H9 (cell line): ENCODE measurements at regions not wholly inside any gene's neighbourhood (a gene's known extent, or its start where the extent isn't known, plus 50 kb on each side); places are given as distances from the start of the nearest gene placed in this dataset.
A peak's percentile ranks its signal among the peaks of the same experiment; 100 is the strongest.

Experiments
- DNase-seq: peaks from one replicate; pipeline ENCODE4 v3.0.0-alpha.2; 2017
- H2AFZ ChIP-seq: one replicate; pipeline ENCODE4 v1.6.1; 2013; ENCODE audit warnings: mild to moderate bottlenecking, low read length, control low read depth, moderate library complexity
- H2AK5ac ChIP-seq: 2 replicates; pipeline ENCODE4 v1.6.1; 2013; ENCODE audit warnings: low read length, control low read depth, mixed read lengths; ENCODE audit not compliant: insufficient read length
- H2BK120ac ChIP-seq: one replicate; pipeline ENCODE4 v1.6.1; 2013; ENCODE audit warnings: low read depth, mild to moderate bottlenecking, low read length, control low read depth, inconsistent platforms; ENCODE audit not compliant: poor library complexity, severe bottlenecking
- H2BK12ac ChIP-seq: 2 replicates; pipeline ENCODE4 v1.6.1; 2013; ENCODE audit warnings: low read length, control low read depth, mixed read lengths, low read depth; ENCODE audit not compliant: insufficient read length
- H2BK15ac ChIP-seq: 2 replicates; pipeline ENCODE4 v1.6.1; 2013; ENCODE audit warnings: low read depth, low read length, control low read depth
- H2BK20ac ChIP-seq: one replicate; pipeline ENCODE4 v1.6.1; 2013; ENCODE audit warnings: low read depth, mild to moderate bottlenecking, low read length, control low read depth, inconsistent platforms; ENCODE audit not compliant: poor library complexity, severe bottlenecking
- H2BK5ac ChIP-seq: 2 replicates; pipeline ENCODE4 v1.6.1; 2013; ENCODE audit warnings: low read length, control low read depth, mixed read lengths; ENCODE audit not compliant: insufficient read length
- H3K14ac ChIP-seq: 2 replicates; pipeline ENCODE4 v1.6.1; 2013; ENCODE audit warnings: low read length, control low read depth; ENCODE audit not compliant: insufficient read depth
- H3K18ac ChIP-seq: 2 replicates; pipeline ENCODE4 v1.6.1; 2013; ENCODE audit warnings: low read depth, mild to moderate bottlenecking, mixed read lengths, low read length, control low read depth; ENCODE audit not compliant: insufficient read length
- H3K23ac ChIP-seq: 2 replicates; pipeline ENCODE4 v1.6.1; 2013; ENCODE audit warnings: low read length, control low read depth, mixed read lengths, low read depth; ENCODE audit not compliant: insufficient read length
- H3K23me2 ChIP-seq: 2 replicates; pipeline ENCODE4 v1.6.1; 2013; ENCODE audit warnings: low read depth, mild to moderate bottlenecking, mixed read lengths, low read length, control low read depth; ENCODE audit not compliant: insufficient read length, poor library complexity, severe bottlenecking
- H3K27ac ChIP-seq: 2 replicates; pipeline ENCODE4 v1.5.1; 2013; ENCODE audit warnings: low read length, control low read depth, mixed read lengths, low read depth; ENCODE audit not compliant: insufficient read length
- H3K27me3 ChIP-seq: 2 replicates; pipeline ENCODE4 v1.6.1; 2013; ENCODE audit warnings: low read length, control low read depth, inconsistent platforms; ENCODE audit not compliant: insufficient read depth
- H3K4ac ChIP-seq: 2 replicates; pipeline ENCODE4 v1.6.1; 2013; ENCODE audit warnings: low read depth, mild to moderate bottlenecking, control low read depth, inconsistent platforms, low read length, moderate library complexity
- H3K4me1 ChIP-seq: 2 replicates; pipeline ENCODE4 v1.6.1; 2013; ENCODE audit warnings: low read length, control low read depth, inconsistent platforms; ENCODE audit not compliant: insufficient read depth
- H3K4me2 ChIP-seq: 2 replicates; pipeline ENCODE4 v1.6.1; 2013; ENCODE audit warnings: low read length, control low read depth, mixed read lengths; ENCODE audit not compliant: insufficient read length, insufficient read depth
- H3K56ac ChIP-seq: 2 replicates; pipeline ENCODE4 v1.6.1; 2013; ENCODE audit warnings: low read depth, mild to moderate bottlenecking, mixed read lengths, low read length, control low read depth; ENCODE audit not compliant: insufficient read length
- H3K79me1 ChIP-seq: 2 replicates; pipeline ENCODE4 v1.6.1; 2013; ENCODE audit warnings: low read depth, mild to moderate bottlenecking, moderate library complexity, low read length, control low read depth, inconsistent platforms; ENCODE audit not compliant: insufficient read depth, poor library complexity, severe bottlenecking
- H3K79me2 ChIP-seq: 2 replicates; pipeline ENCODE4 v1.6.1; 2013; ENCODE audit warnings: low read length, control low read depth, inconsistent platforms; ENCODE audit not compliant: insufficient read depth
- H3K9ac ChIP-seq: 2 replicates; pipeline ENCODE4 v1.6.1; 2013; ENCODE audit warnings: low read length, control low read depth, mixed read lengths; ENCODE audit not compliant: insufficient read length; ENCODE audit errors: extremely low read depth
- H3K9me3 ChIP-seq: one replicate; pipeline ENCODE4 v1.6.1; 2013; ENCODE audit warnings: low read depth, low read length, inconsistent platforms; ENCODE audit not compliant: control insufficient read depth
- H3T11ph ChIP-seq: one replicate; pipeline ENCODE4 v1.6.1; 2013; ENCODE audit warnings: mild to moderate bottlenecking, low read length, control low read depth, inconsistent platforms
- H4K20me1 ChIP-seq: one replicate; pipeline ENCODE4 v1.6.1; 2013; ENCODE audit not compliant: control insufficient read depth, insufficient read length, insufficient read depth
- H4K5ac ChIP-seq: 2 replicates; pipeline ENCODE4 v1.6.1; 2013; ENCODE audit warnings: low read depth, mild to moderate bottlenecking, mixed read lengths, low read length, control low read depth; ENCODE audit not compliant: insufficient read length
- H4K8ac ChIP-seq: replicated peaks from 2 replicates; pipeline ENCODE4 v1.6.1; 2013; ENCODE audit warnings: low read length, control low read depth, mixed read lengths, low read depth; ENCODE audit not compliant: insufficient read length
- H4K91ac ChIP-seq: 2 replicates; pipeline ENCODE4 v1.6.1; 2013; ENCODE audit warnings: low read depth, mild to moderate bottlenecking, moderate library complexity, mixed read lengths, low read length, control low read depth; ENCODE audit not compliant: insufficient read length
- H3K27ac Mint-ChIP-seq, 3 experiments: 2 replicates in 2 of 3; 3 replicates in 1 of 3; pipeline ENCODE4 v1.8.0; 2020 to 2021; ENCODE audit warnings: mixed read lengths in 3 of 3, mild to moderate bottlenecking in 1 of 3, moderate library complexity in 1 of 3
- H3K27me3 Mint-ChIP-seq: 2 replicates; pipeline ENCODE4 v1.8.0; 2021; ENCODE audit warnings: low read depth, mild to moderate bottlenecking, moderate library complexity, mixed read lengths
- H3K36me3 Mint-ChIP-seq, 3 experiments: 2 replicates in 2 of 3; 3 replicates in 1 of 3; pipeline ENCODE4 v1.8.0; 2020 to 2021; ENCODE audit warnings: low read depth in 3 of 3, mixed read lengths in 3 of 3; ENCODE audit not compliant: insufficient read depth in 1 of 3
- H3K4me1 Mint-ChIP-seq, 2 experiments: 2 replicates each; pipeline ENCODE4 v1.8.0; 2020; ENCODE audit warnings: mixed read lengths in 2 of 2
- H3K4me3 Mint-ChIP-seq, 2 experiments: 2 replicates in 1 of 2; 3 replicates in 1 of 2; pipeline ENCODE4 v1.8.0; 2020 to 2021; ENCODE audit warnings: mild to moderate bottlenecking in 2 of 2, mixed read lengths in 2 of 2, moderate library complexity in 1 of 2
- H3K9me3 Mint-ChIP-seq, 2 experiments: 2 replicates in 1 of 2; 3 replicates in 1 of 2; pipeline ENCODE4 v1.8.0; 2020; ENCODE audit warnings: mild to moderate bottlenecking in 2 of 2, mixed read lengths in 2 of 2, moderate library complexity in 1 of 2
- WGBS: extraction: QIAGEN DNeasy Blood & Tissue Kit; methylation state at CpG from one replicate; pipeline ENCODE4 v1.1.7; 2013; ENCODE audit warnings: missing lambda C conversion rate, low lambda C conversion rate, mixed read lengths; ENCODE audit not compliant: insufficient read length; ENCODE audit errors: extremely low coverage; 5-methylcytosine and 5-hydroxymethylcytosine counted together
- TF ChIP-seq, protein P1 (sequence below): fragments of 200-600 bp; sonication (generic); conservative IDR thresholded peaks from 3 replicates; pipeline ENCODE4 v1.8.0; 2021; ENCODE audit warnings: antibody characterized with exemption, mild to moderate bottlenecking

DNA sequence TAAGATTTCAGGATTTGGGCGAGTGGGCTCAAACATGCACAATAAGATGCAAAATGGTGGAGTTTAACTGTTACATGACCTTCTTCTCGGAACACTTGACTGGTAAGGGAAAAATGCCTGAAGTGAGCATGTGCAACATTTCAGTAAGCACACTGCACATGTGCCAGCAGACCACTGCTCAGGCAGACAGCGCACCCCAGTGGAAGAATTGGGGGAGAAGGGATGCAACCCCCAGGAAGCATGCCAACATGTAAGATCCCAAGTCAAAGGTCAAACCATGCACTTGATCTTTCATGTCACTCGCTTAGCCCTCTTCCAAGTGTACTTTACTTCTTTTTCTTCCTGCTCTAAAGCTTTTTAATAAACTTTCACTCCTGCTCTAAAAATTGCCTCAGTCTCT, 256.3 kb downstream of the CENPC start:
- H3K18ac ChIP-seq = no peak overlapping the region
- Mint-ChIP-seq H3K36me3 (peaks cover 7 to 23% (median 11%) of the 10 kb centered on the region in 3 experiments; a peak in 6 of 7 replicates), H3K4me3 (no peak overlapping the region), H3K27me3 (peaks cover 4% of the 10 kb centered on the region; the same call in 1 of the 2 replicates), H3K9me3 (peaks cover 17 to 20% of the 10 kb centered on the region in 2 experiments), H3K27ac (no peak overlapping the region), H3K4me1 (peaks cover 10 to 12% of the 10 kb centered on the region in 2 experiments)
- H2AK5ac ChIP-seq = no peak overlapping the region
- no peak overlapping the region for H3K4me2 ChIP-seq
- no peaks in the 10 kb centered on the region for H3K79me1 ChIP-seq
- no peak overlapping the region for H3K56ac ChIP-seq
- no peak overlapping the region for H4K8ac ChIP-seq
- DNase-seq = peak; percentile 57
- H3K9me3 ChIP-seq = no peaks in the 10 kb centered on the region
- no peak overlapping the region for H2BK20ac ChIP-seq
- no peaks in the 10 kb centered on the region for H3K4me1 ChIP-seq
- no peak overlapping the region for H3K23ac ChIP-seq
- no peaks in the 10 kb centered on the region for H4K20me1 ChIP-seq
- no peak overlapping the region for H2BK120ac ChIP-seq
- no peak overlapping the region for H3K27ac ChIP-seq
- H2AFZ ChIP-seq = no peak overlapping the region
- no peaks in the 10 kb centered on the region for H3K79me2 ChIP-seq
- no CpG with 5 or more reads among the region's 4 CpGs for WGBS
- H3T11ph ChIP-seq = no peak overlapping the region
- no peak overlapping the region for H3K14ac ChIP-seq
- H4K91ac ChIP-seq = no peak overlapping the region
- TF ChIP-seq, protein P1, sequence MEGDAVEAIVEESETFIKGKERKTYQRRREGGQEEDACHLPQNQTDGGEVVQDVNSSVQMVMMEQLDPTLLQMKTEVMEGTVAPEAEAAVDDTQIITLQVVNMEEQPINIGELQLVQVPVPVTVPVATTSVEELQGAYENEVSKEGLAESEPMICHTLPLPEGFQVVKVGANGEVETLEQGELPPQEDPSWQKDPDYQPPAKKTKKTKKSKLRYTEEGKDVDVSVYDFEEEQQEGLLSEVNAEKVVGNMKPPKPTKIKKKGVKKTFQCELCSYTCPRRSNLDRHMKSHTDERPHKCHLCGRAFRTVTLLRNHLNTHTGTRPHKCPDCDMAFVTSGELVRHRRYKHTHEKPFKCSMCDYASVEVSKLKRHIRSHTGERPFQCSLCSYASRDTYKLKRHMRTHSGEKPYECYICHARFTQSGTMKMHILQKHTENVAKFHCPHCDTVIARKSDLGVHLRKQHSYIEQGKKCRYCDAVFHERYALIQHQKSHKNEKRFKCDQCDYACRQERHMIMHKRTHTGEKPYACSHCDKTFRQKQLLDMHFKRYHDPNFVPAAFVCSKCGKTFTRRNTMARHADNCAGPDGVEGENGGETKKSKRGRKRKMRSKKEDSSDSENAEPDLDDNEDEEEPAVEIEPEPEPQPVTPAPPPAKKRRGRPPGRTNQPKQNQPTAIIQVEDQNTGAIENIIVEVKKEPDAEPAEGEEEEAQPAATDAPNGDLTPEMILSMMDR = peak; percentile 82
- no peaks in the 10 kb centered on the region for H3K27me3 ChIP-seq
- H2BK15ac ChIP-seq = no peak overlapping the region
- no peak overlapping the region for H3K4ac ChIP-seq
- no peaks in the 10 kb centered on the region for H3K23me2 ChIP-seq
- H4K5ac ChIP-seq = no peak overlapping the region
- H3K9ac ChIP-seq = no peak overlapping the region
- no peak overlapping the region for H2BK5ac ChIP-seq
- H2BK12ac ChIP-seq = no peak overlapping the region
